ENCODE measurements at regions not wholly inside any gene's neighbourhood (a gene's known extent, or its start where the extent isn't known, plus 50 kb on each side); places are given as distances from the start of the nearest gene placed in this dataset.
"Not testable (repeated sequence)": the region's sequence is repeated elsewhere in the genome, so short reads cannot be mapped to it uniquely, and the experiment has no call there.

GRCh38 chr18:40292985-40293710 lies 1661.9 kb upstream of the PIK3C3 start:
- DNase-seq (ENCODE audit: low spot score): no peak

- DNase-seq (ENCODE audit: low spot score): no peak
Measured at GRCh38 chr18:40283560-40283959, 1671.5 kb upstream of the PIK3C3 start.

GRCh38 chr18:40281356-40281755 lies 1673.7 kb upstream of the PIK3C3 start:
- DNase-seq (ENCODE audit: low spot score): not testable (repeated sequence)

- DNase-seq (ENCODE audit: low spot score): no peak
Measured at GRCh38 chr18:40274618-40275196, 1680.3 kb upstream of the PIK3C3 start.

- no peak for DNase-seq (ENCODE audit: low spot score)
Measured at GRCh38 chr18:40272630-40273231, 1682.3 kb upstream of the PIK3C3 start.

GRCh38 chr18:40259115-40259835 lies 1695.8 kb upstream of the PIK3C3 start:
- DNase-seq (ENCODE audit: low spot score): peak; percentile 6

- peak; percentile 37 for DNase-seq (ENCODE audit: low spot score)
Measured at GRCh38 chr18:40258311-40258710, 1696.7 kb upstream of the PIK3C3 start.

GRCh38 chr18:40250236-40250635 lies 1704.8 kb upstream of the PIK3C3 start:
- no peak for DNase-seq (ENCODE audit: low spot score)

GRCh38 chr18:40249390-40250080 lies 1705.5 kb upstream of the PIK3C3 start:
- DNase-seq (ENCODE audit: low spot score): no peak

- not testable (repeated sequence) for DNase-seq (ENCODE audit: low spot score)
Measured at GRCh38 chr18:40245612-40246011, 1709.4 kb upstream of the PIK3C3 start.

- DNase-seq (ENCODE audit: low spot score): no peak
Measured at GRCh38 chr18:40243607-40244006, 1711.4 kb upstream of the PIK3C3 start.

- no peak for DNase-seq (ENCODE audit: low spot score)
Measured at GRCh38 chr18:40235836-40236235, 1719.2 kb upstream of the PIK3C3 start.

GRCh38 chr18:40235323-40235722 lies 1719.7 kb upstream of the PIK3C3 start:
- DNase-seq (ENCODE audit: low spot score): no peak

GRCh38 chr18:40233931-40234616 lies 1721.0 kb upstream of the PIK3C3 start:
- DNase-seq (ENCODE audit: low spot score): no peak

- peak; percentile 14 for DNase-seq (ENCODE audit: low spot score)
Measured at GRCh38 chr18:40222776-40223175, 1732.3 kb upstream of the PIK3C3 start.

GRCh38 chr18:40216856-40217255 lies 1738.2 kb upstream of the PIK3C3 start:
- no peak for DNase-seq (ENCODE audit: low spot score)

- no peak for DNase-seq (ENCODE audit: low spot score)
Measured at GRCh38 chr18:40215979-40216378, 1739.1 kb upstream of the PIK3C3 start.

GRCh38 chr18:40210696-40211095 lies 1744.3 kb upstream of the PIK3C3 start:
- no peak for DNase-seq (ENCODE audit: low spot score)

- no peak for DNase-seq (ENCODE audit: low spot score)
Measured at GRCh38 chr18:40208958-40209357, 1746.1 kb upstream of the PIK3C3 start.

- DNase-seq (ENCODE audit: low spot score): no peak
Measured at GRCh38 chr18:40197711-40198110, 1757.3 kb upstream of the PIK3C3 start.

- no peak for DNase-seq (ENCODE audit: low spot score)
Measured at GRCh38 chr18:40186677-40187076, 1768.4 kb upstream of the PIK3C3 start.
